NCI-H345 treated with DMSO at 0.1 percent for 48 hours (cell line): ENCODE measurements at regions not wholly inside any gene's neighbourhood (a gene's known extent, or its start where the extent isn't known, plus 50 kb on each side); places are given as distances from the start of the nearest gene placed in this dataset.

Experiments used
- DNase-seq: peaks from one replicate; lab custom pipeline; 2025; ENCODE audit not compliant: unreplicated experiment; lab: John Stamatoyannopoulos, UW

DNA sequence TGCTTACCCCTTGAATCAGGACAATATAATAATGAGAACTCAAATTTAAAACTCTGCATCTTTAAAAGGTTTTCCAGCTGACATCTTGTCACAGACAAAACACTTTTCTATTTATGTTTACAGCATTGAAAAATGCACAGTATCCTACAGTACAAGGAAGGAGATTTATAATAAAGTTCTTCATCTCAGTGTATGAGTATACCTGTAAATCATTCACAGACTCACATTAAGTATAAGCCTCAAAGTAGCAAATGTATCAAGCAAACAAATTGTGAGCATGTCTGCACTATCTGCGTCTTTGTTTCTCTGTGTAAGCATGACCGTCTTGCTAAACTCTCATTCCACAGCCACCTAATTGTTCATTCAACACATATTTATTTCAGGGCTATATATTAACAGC, 52.8 kb downstream of the PPP1R2C start:
- DNase-seq = no peak

- no peak for DNase-seq
Observed at GRCh38 chrX:42720209-42720608, 57.8 kb downstream of the PPP1R2C start.

DNA sequence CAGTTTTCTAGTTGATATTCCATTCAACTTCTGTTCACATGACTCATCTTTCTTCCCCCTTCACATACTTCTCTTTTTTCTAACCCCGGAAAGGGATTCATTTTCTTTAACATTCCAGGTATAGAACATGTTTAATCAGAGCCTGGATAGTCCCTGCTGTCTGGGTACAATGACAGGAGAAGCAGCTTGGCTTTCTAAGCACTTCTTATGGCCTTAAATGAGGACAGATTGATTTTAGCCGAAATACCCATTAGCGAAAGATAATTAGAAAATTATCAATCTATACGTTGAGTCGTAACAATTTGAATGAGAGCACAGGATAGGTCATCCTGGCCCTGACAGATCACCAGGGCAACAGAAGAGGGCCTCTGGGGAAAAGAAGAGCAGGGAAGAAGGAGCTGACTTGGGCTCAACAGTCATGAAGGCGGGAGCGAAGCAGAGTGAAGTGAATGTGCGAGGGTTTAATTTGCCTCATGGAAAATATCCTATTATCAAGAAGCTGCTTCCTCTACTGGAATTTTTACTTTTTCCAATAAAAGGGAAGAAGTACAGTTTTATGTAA, 62.2 kb downstream of the PPP1R2C start:
- no peak for DNase-seq

DNA sequence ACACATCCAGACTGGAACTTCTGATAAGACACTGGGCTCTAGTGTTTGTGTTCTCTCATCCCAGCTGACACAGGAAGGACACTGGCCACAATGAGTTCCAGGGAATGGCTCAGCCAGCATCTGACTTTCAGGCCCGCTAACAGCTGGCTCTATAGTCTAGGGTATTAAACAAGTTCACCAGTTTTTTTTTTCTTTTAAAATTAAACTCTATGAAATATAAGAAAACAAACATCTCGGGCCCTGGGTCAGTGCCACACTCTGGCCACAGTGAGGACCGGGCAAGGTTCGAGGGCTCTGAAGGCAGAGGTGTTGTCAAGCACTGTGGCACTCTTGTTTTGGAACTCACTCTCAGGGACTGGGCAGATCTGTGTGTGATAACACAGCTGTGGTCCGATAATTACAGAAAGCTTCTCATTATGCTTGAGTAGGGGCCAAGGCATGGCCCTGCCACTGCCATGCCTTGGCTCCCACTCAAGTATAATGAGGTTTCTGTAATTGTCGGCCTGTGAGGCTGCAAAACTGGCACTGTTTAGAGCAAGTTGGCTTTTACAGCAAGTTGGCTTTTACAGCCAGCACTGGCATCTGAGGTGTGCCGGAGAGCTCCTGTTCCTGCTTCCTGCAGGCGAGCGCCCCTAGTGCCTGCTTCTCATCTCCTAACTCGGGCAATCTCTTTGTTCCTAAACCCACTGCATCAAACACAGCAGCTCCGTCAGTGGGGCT, 62.8 kb downstream of the PPP1R2C start:
- DNase-seq = no peak

- no peak for DNase-seq
Observed at GRCh38 chrX:42710452-42710851, 67.5 kb downstream of the PPP1R2C start.

DNA sequence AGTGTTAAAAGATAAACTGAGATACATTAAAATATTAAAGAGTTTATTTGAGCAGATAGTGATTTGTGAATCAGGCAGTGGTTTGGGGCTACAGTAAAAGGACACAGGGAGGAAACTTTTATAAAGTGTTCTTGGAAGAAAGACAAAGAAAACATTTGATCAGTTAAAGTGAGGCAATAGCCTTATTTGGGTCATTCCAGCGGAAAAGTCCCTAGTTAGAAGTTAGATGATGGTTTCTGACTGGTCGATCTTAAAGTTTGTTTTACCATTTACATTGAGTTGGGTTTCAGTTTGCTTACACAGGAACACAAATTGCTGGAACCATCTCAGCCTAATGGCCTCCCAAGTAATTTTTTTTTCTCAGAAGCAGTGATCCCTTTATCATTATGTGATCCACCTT, 69.7 kb downstream of the PPP1R2C start:
- DNase-seq = no peak

- DNase-seq = no peak
Observed at GRCh38 chrX:42707742-42708141, 70.2 kb downstream of the PPP1R2C start.

- no peak for DNase-seq
Observed at GRCh38 chrX:42704454-42704853, 73.5 kb downstream of the PPP1R2C start.

DNA sequence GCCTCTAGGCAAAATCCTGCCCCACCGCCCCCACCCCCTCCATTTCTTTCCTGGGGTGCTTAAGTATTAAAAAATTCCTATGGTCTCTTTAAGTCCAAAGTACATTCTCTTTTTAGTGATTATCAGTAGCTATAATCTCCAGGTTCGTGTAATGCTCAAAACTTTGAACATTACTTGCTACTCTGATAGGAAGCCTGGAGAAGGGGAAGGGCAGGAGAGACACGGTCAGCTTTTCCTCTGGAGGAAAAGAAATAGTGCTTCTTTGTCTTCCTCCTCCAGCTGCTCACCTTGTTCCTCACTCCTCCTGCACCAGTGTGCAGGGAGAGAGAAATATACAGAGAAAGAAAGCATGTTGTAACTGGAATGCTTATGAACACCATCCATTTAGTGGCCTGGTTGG, 80.4 kb downstream of the PPP1R2C start:
- no peak for DNase-seq

GRCh38 chrX:42696536-42697124, 81.3 kb downstream of the PPP1R2C start:
- no peak for DNase-seq

DNA sequence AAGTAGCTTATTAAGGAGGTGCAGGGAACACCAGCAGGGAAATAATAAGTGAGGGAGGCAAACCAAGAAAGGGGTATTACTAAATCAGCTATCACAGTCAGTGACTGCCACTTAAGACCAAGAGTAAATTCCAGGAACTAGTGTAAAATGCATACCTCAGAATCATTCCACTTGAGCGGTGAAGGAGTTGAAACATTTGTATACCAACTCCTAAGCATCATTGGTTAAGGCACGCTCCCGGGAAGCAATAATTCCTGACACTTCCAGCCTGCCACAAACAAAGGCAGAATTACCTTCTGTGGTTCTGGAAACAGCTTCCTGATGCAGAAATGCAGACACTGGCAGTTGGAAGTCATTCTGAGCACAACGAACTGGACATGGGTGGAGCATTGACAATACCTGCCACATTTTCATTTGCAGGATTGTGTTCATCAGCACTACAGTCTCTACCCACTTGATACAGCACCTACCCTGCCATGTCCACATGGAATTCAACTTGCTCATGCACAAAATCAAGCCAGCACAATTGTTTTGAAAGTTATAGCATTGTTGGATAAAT, 82.1 kb downstream of the PPP1R2C start:
- no peak for DNase-seq

DNA sequence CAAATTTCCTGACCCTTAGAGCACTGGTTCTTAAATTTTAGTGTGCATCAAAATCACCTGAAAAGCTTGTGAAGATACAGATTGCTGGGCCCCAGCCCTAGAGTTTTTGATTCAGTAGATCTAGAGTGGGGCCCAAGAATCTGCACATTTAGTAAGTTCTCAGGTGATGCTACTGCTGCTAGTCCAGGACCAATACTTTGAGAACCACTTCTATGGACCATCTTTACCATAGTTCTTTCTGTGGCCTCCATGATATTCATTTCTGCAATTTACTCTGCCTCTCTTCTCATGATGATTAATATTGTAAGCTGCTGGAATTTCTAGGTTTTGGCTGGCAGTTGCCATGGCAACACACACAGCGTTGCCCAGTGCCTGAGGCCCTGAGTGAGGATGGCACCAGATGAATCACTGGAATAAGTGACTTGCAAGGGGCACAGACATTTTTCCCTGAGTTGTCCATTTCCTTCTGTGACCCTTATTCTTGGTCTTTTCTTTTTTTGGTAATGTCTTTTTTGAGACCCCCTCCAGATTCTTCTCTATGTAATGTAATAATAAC, 83.6 kb downstream of the PPP1R2C start:
- DNase-seq = no peak

DNA sequence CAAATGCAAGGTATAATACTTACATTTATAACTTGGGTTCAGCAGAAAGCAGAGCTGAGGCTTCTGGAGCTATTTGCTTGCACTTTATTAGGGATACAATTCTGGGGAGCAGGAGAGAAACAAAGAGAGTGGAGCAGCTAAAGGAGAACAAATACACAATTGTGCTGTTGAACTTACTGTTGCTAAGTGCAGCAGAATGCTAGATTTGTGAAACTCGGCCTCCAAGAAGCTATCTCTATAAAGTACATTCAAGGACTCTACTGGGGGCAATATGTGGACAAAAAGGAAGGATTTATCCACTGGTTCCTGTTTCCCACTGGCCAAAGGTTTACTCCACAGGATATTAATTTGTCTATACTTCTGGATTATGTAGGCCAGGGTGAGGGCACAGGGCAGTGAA, 86.8 kb downstream of the PPP1R2C start:
- DNase-seq = no peak

DNA sequence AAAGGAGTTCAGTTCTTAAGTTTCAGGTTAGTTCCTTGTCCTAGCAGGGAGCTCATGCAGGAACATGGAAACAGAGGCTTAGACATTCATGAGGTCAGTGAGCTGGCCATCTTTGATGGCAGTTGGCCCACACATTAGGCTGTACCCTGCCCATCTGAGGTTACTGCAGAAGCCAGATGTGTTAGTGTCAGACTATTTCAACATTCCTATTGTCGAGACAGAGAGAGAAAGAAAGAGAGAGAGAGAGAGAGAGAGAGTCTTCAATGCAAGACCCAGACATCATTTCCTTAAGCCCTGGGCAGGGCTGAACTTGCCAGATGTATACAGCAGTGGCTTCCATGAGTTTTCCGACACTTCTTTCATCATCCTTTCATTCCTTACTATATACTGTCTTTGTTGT, 91.3 kb downstream of the PPP1R2C start:
- DNase-seq = no peak

- no peak for DNase-seq
Observed at GRCh38 chrX:42686296-42686695, 91.7 kb downstream of the PPP1R2C start.

DNA sequence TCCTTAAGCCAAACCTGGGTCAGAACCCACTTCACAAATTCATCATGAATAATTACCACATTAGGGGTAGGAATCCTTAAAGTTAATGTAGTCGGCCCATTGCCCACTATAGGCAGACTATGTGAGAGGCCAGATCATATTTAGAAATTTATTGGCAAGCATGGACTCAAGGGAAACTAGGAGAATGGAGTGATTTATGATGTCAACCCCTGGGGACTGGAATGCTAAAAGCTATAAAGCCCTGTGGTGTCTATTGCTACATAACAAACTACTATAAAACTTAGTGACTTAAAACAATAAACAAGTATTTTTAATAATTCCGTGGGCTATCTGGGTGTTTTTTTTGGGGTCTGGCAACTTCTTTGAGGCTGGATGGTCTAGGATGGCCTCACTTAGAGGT, 93.9 kb downstream of the PPP1R2C start:
- no peak for DNase-seq

DNA sequence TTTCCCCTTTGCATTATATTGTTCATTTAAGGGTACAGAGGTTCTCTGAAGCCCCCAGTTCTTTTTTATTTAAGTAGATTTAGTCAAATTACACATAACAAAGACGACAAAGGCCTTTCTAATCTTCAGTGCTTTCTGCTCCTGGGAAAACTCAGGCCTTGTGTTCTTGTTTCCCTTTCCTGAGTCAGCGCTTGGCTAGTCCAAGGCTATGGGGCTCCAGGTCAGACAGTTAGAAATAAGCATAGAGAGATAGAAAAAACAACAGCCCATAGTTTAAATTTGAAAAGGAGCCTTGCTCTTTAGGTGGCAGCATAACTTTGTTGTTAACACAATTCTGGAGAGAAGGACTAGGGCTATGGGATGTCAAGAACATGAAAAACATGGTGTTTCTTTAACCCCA, 97.3 kb downstream of the PPP1R2C start:
- no peak for DNase-seq

GRCh38 chrX:42678133-42678532, 99.8 kb downstream of the PPP1R2C start:
- no peak for DNase-seq

DNA sequence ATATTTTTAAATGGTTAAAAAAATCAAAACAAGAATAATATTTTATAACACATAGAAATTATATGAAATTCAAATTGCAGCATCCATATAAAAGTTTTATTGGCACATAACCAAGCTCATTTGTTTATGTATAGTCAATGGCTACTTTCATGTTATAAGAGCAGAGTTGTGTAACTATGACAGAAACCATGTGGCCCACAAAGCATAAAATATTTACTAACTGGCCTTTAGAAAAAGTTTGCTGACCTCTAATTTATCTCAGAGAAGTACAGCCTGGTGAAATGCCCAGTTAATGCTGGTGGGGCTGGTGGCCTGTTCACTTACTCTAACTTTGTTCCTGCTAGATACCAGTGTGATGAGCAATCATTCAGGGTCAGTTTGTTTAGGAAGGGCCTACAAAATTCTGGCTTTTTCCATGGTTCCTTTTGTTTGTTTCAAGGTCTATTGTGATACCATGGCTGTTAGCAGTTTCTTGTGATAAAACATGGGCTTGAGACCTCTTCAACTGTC, 104.6 kb downstream of the PPP1R2C start:
- no peak for DNase-seq

- no peak for DNase-seq
Observed at GRCh38 chrX:42664680-42665079, 113.3 kb downstream of the PPP1R2C start.

DNA sequence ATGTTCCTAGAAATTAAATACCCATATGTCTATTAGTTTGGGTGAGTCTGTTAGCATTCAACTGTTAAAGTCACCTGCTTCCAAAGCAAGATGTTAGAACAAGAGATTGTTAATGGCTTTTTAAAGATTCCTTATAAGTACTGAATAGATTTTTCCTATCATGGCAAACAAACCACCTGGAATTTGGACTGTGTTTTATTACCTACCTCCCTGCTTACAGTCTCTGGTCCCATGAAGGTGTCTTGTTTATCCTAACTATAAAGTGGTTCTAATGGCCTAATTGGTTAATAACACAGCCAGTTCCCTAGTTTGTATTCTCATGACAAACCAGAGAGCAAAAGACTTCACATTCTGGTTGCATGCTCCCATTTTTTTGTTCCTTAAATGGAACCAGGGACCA, 149.5 kb downstream of the PPP1R2C start:
- DNase-seq = no peak

- DNase-seq = no peak
Observed at GRCh38 chrX:42627891-42628290, 150.1 kb downstream of the PPP1R2C start.
